Pancreas (tissue), 10 donors: ENCODE measurements at regions not wholly inside any gene's neighbourhood (a gene's known extent, or its start where the extent isn't known, plus 50 kb on each side); places are given as distances from the start of the nearest gene placed in this dataset.

ENCODE experiments used
- ATAC-seq, 4 donors: fragments of 200-7000 bp; cut with Tn5 transposase; one replicate each; pipeline versions ENCODE4 v1.8.0 to v1.9.1; 2020; ENCODE audit warnings: mild to moderate bottlenecking in 4 of 4, moderate library complexity in 4 of 4
- DNase-seq, 6 donors: peaks; one replicate each; pipeline ENCODE4 v3.0.0-alpha.2; 2020
- FAIRE-seq: peaks from 2 replicates; lab custom pipeline; 2012; peaks lifted over from hg19 to GRCh38; lab: Jason Lieb, UNC
- H3K27ac ChIP-seq, 4 donors: fragments of 200-600 bp; sonication (generic); 1 replicate in 3 of 4; 2 replicates in 1 of 4; pipeline versions ENCODE4 v1.5.0 to v1.8.0; 2020
- H3K27me3 ChIP-seq, 4 donors: fragments of 200-600 bp; one replicate each; pipeline ENCODE4 v1.8.0; 2021
- H3K36me3 ChIP-seq, 3 donors: fragments of 200-600 bp; sonication (generic) in 1 of 3; one replicate each; pipeline versions ENCODE4 v1.5.0 to v1.8.0; 2020 to 2021
- H3K4me1 ChIP-seq, 3 donors: fragments of 200-600 bp; one replicate each; pipeline ENCODE4 v1.8.0; 2021
- H3K4me3 ChIP-seq, 4 donors: fragments of 200-600 bp; sonication (generic) in 2 of 4; one replicate each; pipeline versions ENCODE4 v1.5.0 to v1.8.0; 2020 to 2021
- H3K9me3 ChIP-seq, 4 donors: fragments of 200-600 bp; one replicate each; pipeline ENCODE4 v1.8.0; 2021
- WGBS, 2 donors: extraction: QIAGEN DNeasy Blood & Tissue Kit; methylation state at CpG; one replicate each; pipeline ENCODE4 v1.1.7; 2013; 5-methylcytosine and 5-hydroxymethylcytosine counted together
- intact Hi-C, 3 donors: fragments of 100-400 bp; cut with DNase I; formaldehyde crosslinking; loops; one replicate each; pipeline versions ENCODE4 v1.11.1 to v1.14.2; 2022
- TF ChIP-seq, protein P1 (sequence below), 4 donors: fragments of 200-600 bp; sonication (generic) in 3 of 4; IDR thresholded peaks; one replicate each; pipeline versions ENCODE4 v1.5.0 to v1.8.0; 2021; ENCODE audit warnings: antibody characterized with exemption in 4 of 4
- donor health status: healthy with polysubstance abuse.
- donor health status: DM: no; HTN: no; CAD: no; lungs with moderate emphysema.
- donor health status: DM: no; HTN: no; CAD: no.
- donor health status: control.
- donor health status: control.
- donor health status: Bipolar disorder and iron deficiency.
- donor health status: DM: yes; HTN: yes; CAD: no.
- donor health status: DM: no; HTN: no; CAD: no.
- donor health status: DM: no; HTN: no; CAD: no.
- donor health status: DM: yes; HTN: yes; CAD: no.

DNA sequence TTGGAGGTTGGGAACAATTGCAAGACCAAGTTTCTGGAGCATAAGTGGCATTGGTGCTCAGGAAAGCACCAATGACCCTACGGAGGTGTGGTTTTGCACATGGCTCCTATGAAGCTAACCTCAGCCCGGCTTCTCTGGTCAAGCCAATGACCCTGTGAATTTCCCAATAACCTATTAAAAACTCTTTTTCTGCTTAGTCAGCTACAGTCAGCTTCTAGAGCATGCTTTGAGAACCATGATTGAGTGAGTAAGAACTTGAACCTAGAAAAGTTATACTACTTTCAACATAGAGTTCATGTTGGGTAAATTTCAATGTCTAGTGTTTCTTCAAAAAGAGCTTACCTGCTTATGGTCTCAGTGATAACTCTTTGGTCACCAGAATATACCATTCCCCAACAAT is 163.2 kb downstream of the RSL24D1 start:
- ATAC-seq (no peak), FAIRE-seq (no peak), DNase-seq (no peak)
- no peaks in the 10 kb centered on the region for H3K9me3 ChIP-seq
- no peaks in the 10 kb centered on the region for H3K4me1 ChIP-seq
- H3K4me3 ChIP-seq = no peak overlapping the region
- TF ChIP-seq, protein P1, sequence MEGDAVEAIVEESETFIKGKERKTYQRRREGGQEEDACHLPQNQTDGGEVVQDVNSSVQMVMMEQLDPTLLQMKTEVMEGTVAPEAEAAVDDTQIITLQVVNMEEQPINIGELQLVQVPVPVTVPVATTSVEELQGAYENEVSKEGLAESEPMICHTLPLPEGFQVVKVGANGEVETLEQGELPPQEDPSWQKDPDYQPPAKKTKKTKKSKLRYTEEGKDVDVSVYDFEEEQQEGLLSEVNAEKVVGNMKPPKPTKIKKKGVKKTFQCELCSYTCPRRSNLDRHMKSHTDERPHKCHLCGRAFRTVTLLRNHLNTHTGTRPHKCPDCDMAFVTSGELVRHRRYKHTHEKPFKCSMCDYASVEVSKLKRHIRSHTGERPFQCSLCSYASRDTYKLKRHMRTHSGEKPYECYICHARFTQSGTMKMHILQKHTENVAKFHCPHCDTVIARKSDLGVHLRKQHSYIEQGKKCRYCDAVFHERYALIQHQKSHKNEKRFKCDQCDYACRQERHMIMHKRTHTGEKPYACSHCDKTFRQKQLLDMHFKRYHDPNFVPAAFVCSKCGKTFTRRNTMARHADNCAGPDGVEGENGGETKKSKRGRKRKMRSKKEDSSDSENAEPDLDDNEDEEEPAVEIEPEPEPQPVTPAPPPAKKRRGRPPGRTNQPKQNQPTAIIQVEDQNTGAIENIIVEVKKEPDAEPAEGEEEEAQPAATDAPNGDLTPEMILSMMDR (IDR thresholded peaks at IDR 0.05) = no peak
- H3K27me3 ChIP-seq = peaks cover 0 to 5% (median 0%) of the 10 kb centered on the region in 4 donors
- WGBS, 2 donors = 76 to 90% methylated on average over 2 of the region's 2 CpGs
- H3K27ac ChIP-seq = no peak overlapping the region
- intact Hi-C loops = no loop called here
- H3K36me3 ChIP-seq = no peaks in the 10 kb centered on the region

DNA sequence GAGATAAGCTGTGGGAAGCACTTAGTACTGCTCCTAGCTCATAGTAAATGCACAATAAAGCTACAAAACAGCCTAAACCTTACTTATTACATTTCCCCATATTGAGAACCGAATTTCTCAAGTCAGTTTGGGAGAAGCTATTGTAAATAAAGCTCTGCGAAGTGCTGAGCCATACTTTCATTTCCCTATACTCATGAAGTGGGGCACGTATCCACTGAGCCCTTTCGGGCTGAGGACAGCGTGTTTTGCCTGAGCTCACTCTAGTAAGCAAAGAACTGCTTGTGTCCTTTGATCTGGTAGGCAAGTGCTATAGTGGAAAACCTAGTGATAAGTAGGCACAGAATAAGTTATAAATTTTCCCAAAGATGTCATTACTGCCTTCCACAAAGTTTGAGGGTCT is 165.0 kb downstream of the RSL24D1 start:
- ATAC-seq = peak in 2 of 4 donors; percentile 53 to 59
- TF ChIP-seq, protein P1 (IDR thresholded peaks at IDR 0.05) = no peak
- no peak for FAIRE-seq
- DNase-seq = no peak
- intact Hi-C loops = no loop called here
- Histone ChIP-seq H3K4me1 (no peaks in the 10 kb centered on the region), H3K27me3 (peaks cover 0 to 5% (median 0%) of the 10 kb centered on the region in 4 donors), H3K4me3 (no peak overlapping the region), H3K27ac (no peak overlapping the region), H3K9me3 (no peaks in the 10 kb centered on the region), H3K36me3 (no peaks in the 10 kb centered on the region)
- WGBS, 2 donors = 59 to 60% methylated on average over 5 of the region's 5 CpGs

DNA sequence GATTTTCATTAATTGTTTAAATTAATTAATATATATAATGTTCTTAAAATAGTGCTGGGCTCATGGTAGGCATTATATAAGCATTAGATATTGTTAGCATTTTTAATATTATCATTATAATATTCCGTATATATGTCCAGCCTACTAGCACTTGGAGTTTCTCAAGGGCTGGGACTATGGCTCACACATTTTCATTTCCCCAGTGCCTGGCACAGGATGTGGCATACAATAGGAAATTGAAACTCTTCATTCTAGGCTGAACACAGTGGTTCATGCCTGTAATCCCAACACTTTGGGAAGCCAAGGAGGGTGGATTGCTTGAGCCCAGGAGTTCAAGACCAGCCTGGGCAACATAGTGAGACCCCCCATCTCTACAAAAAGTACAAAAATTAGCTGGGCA is 170.4 kb downstream of the RSL24D1 start:
- intact Hi-C loops = no loop called here
- DNase-seq = no peak
- no peak for FAIRE-seq
- peaks cover 0 to 5% (median 0%) of the 10 kb centered on the region in 4 donors for H3K27me3 ChIP-seq
- no peaks in the 10 kb centered on the region for H3K36me3 ChIP-seq
- WGBS, 2 donors = 55 to 73% methylated on average over 1 of the region's 1 CpG
- no peak for ATAC-seq
- TF ChIP-seq, protein P1 (IDR thresholded peaks at IDR 0.05) = no peak
- no peaks in the 10 kb centered on the region for H3K4me1 ChIP-seq
- H3K27ac ChIP-seq = no peak overlapping the region
- H3K4me3 ChIP-seq = no peak overlapping the region
- H3K9me3 ChIP-seq = no peaks in the 10 kb centered on the region

DNA sequence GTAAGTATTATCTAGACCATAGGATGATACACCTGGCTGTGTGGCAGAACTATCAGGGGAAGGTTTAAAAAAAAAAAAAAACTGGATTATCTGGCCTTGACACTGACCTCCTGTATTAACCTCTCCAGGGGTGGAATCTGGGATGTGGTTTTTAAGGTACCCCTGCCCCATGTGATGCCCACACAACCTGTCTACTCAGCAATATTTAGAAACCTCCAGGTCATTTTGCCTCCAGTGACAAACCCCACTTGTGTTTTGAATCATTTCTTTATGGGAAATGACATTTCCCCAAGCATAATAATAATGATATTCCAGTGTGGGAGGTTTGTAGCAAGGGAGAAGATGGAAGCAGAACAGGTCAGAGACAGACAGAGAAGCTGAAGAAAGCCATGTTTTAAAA is 179.1 kb downstream of the RSL24D1 start:
- intact Hi-C loops = no loop called here
- H3K27ac ChIP-seq = no peak overlapping the region
- no peaks in the 10 kb centered on the region for H3K4me1 ChIP-seq
- no peaks in the 10 kb centered on the region for H3K27me3 ChIP-seq
- H3K9me3 ChIP-seq = no peaks in the 10 kb centered on the region
- DNase-seq (no peak), FAIRE-seq (no peak), ATAC-seq (no peak)
- no peaks in the 10 kb centered on the region for H3K36me3 ChIP-seq
- H3K4me3 ChIP-seq = no peak overlapping the region
- TF ChIP-seq, protein P1 (IDR thresholded peaks at IDR 0.05) = no peak

DNA sequence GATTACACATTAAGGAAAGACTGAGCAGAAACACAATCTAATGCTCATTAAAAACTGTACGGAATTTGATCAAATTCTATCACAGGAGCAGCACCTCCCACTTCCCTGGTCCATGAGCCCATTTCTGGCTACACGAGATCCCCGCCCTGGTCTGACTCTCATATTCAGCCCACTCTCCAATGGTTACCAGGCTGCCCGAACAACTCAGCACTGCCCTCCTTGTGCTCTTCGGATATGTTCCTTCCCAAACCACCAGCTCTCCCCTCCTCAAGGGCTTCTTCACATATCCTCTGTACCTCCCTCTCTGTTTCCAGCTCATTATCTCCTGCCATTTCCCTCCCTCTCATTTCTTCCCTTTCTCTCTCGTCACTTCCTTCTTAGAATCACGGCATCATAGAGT is 180.5 kb downstream of the RSL24D1 start:
- no peak overlapping the region for H3K27ac ChIP-seq
- intact Hi-C loops = no loop called here
- no peak for ATAC-seq
- TF ChIP-seq, protein P1 (IDR thresholded peaks at IDR 0.05) = no peak
- H3K9me3 ChIP-seq = no peaks in the 10 kb centered on the region
- no peak for FAIRE-seq
- no peaks in the 10 kb centered on the region for H3K36me3 ChIP-seq
- no peak for DNase-seq
- H3K4me1 ChIP-seq = no peaks in the 10 kb centered on the region
- no peaks in the 10 kb centered on the region for H3K27me3 ChIP-seq
- H3K4me3 ChIP-seq = no peak overlapping the region
- WGBS, 2 donors = 53 to 62% methylated on average over 7 of the region's 7 CpGs
